ENCODE measurements at regions not wholly inside any gene's neighbourhood (a gene's known extent, or its start where the extent isn't known, plus 50 kb on each side); places are given as distances from the start of the nearest gene placed in this dataset.

DNA sequence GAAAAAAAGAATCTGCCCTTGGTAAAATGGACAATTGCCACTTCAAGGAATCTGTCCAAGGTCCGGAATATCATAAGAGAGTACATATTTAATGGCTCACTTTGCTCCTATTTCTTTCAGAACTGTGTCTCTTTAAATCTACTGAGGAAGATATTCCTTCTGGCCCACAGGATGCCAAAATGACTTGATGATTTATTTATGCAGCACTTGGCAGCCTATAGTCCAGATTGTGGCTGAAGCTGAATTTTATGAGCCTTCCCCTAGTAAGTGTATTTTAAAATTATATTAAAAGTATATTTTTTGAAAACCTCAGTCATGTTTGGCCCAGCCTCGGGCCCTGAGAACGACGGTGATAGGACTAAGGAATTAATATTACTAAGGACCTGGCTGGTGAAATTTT, 465.1 kb upstream of the HNRNPA3 start:
- no peak for TF ChIP-seq POLR2AphosphoS5 (IDR thresholded peaks at IDR 0.05)
- TF ChIP-seq, protein P1, sequence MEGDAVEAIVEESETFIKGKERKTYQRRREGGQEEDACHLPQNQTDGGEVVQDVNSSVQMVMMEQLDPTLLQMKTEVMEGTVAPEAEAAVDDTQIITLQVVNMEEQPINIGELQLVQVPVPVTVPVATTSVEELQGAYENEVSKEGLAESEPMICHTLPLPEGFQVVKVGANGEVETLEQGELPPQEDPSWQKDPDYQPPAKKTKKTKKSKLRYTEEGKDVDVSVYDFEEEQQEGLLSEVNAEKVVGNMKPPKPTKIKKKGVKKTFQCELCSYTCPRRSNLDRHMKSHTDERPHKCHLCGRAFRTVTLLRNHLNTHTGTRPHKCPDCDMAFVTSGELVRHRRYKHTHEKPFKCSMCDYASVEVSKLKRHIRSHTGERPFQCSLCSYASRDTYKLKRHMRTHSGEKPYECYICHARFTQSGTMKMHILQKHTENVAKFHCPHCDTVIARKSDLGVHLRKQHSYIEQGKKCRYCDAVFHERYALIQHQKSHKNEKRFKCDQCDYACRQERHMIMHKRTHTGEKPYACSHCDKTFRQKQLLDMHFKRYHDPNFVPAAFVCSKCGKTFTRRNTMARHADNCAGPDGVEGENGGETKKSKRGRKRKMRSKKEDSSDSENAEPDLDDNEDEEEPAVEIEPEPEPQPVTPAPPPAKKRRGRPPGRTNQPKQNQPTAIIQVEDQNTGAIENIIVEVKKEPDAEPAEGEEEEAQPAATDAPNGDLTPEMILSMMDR (IDR thresholded peaks at IDR 0.05) = no peak
- no peak for TF ChIP-seq POLR2A (IDR thresholded peaks at IDR 0.05)

Data from stomach (tissue), 4 donors.